ENCODE measurements at regions not wholly inside any gene's neighbourhood (a gene's known extent, or its start where the extent isn't known, plus 50 kb on each side); places are given as distances from the start of the nearest gene placed in this dataset.

DNA sequence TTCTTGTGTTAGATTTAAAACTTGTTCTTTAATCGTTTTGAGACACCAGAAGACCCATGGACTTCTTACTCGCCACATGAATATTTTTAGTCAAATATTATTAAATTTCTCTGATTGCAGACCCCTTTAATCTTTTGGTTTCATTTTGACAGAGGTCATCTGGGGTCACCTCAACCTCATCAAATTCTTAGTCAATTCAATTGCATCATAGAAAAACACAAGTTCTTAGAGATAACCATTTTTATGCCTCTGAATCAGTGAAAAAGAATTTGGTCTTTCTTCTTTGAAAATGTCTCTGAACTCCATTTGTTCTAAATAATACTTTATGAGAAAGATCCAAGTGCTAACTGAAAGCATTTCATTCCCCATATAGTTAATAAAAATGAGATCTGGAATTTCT lies 55.2 kb upstream of the CBLN4 start:
- no peak overlapping the region for H3K27ac ChIP-seq
- intact Hi-C loops (cut with DNase I), result no loop called here
- no peaks in the 10 kb centered on the region for H3K9me3 ChIP-seq
- H3K4me3 ChIP-seq, result no peak overlapping the region
- WGBS, result 71% methylated on average over 2 of the region's 2 CpGs
- H3K4me1 ChIP-seq (replicated peaks), result no peaks in the 10 kb centered on the region
- no peaks in the 10 kb centered on the region for H3K36me3 ChIP-seq
- no peak for DNase-seq (ENCODE audit: low spot score)
- TF ChIP-seq, protein P1, sequence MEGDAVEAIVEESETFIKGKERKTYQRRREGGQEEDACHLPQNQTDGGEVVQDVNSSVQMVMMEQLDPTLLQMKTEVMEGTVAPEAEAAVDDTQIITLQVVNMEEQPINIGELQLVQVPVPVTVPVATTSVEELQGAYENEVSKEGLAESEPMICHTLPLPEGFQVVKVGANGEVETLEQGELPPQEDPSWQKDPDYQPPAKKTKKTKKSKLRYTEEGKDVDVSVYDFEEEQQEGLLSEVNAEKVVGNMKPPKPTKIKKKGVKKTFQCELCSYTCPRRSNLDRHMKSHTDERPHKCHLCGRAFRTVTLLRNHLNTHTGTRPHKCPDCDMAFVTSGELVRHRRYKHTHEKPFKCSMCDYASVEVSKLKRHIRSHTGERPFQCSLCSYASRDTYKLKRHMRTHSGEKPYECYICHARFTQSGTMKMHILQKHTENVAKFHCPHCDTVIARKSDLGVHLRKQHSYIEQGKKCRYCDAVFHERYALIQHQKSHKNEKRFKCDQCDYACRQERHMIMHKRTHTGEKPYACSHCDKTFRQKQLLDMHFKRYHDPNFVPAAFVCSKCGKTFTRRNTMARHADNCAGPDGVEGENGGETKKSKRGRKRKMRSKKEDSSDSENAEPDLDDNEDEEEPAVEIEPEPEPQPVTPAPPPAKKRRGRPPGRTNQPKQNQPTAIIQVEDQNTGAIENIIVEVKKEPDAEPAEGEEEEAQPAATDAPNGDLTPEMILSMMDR (IDR thresholded peaks at IDR 0.05), result no peak
- no peak for TF ChIP-seq POLR2AphosphoS5 (IDR thresholded peaks at IDR 0.05)
- no peak for TF ChIP-seq POLR2A (IDR thresholded peaks at IDR 0.05)
- H3K27me3 ChIP-seq (replicated peaks; ENCODE audit: insufficient read depth), result no peaks in the 10 kb centered on the region

DNA sequence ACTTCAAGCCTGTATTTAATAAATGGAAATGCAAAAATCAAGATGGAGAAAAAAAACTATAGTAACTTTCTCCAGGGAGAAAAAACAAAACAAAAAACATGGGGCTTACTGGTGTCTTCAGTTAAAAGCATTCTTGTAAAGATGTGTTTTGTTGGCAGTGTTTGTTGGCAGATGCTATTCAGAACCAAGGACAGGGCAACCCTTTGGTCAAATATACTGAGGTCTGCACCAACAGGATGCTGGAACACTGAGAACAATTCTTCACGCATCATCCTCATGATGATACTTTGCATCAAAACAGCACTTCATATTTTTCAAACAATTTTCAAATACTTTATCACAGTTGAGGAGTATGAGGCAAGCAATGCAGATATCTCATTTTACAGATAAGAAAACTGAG lies 63.7 kb upstream of the CBLN4 start:
- TF ChIP-seq POLR2A (IDR thresholded peaks at IDR 0.05) (no peak), POLR2AphosphoS5 (IDR thresholded peaks at IDR 0.05) (no peak)
- TF ChIP-seq, protein P1 (IDR thresholded peaks at IDR 0.05), result no peak
- no peaks in the 10 kb centered on the region for H3K9me3 ChIP-seq
- H3K4me1 ChIP-seq (replicated peaks), result no peaks in the 10 kb centered on the region
- no peaks in the 10 kb centered on the region for H3K36me3 ChIP-seq
- no peak overlapping the region for H3K4me3 ChIP-seq
- intact Hi-C loops (cut with DNase I), result no loop called here
- no peak for DNase-seq (ENCODE audit: low spot score)
- no peaks in the 10 kb centered on the region for H3K27me3 ChIP-seq (replicated peaks; ENCODE audit: insufficient read depth)
- WGBS, result 71% methylated on average over 1 of the region's 1 CpG
- no peak overlapping the region for H3K27ac ChIP-seq

DNA sequence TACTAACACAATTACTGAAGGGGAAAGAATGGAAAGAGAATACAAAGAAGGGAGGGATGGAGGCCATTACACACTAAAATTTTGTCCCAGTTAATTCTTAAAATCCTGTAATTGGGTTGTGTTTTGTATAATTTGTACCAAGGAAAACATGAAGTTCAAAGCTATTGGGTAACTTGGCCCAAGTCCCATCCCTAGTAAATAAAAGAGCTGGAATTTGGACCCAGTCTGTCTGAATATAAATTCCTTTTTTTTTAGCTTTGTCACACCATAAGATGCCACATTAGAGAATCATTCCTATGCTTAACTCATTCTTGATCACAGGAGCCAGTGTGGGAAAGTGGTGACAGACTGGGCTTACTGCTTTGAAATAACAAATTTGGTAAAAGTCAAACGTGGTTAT lies 66.8 kb upstream of the CBLN4 start:
- Histone ChIP-seq H3K27ac (no peak overlapping the region), H3K4me3 (no peak overlapping the region), H3K4me1 (replicated peaks) (no peaks in the 10 kb centered on the region), H3K27me3 (replicated peaks; ENCODE audit: insufficient read depth) (no peaks in the 10 kb centered on the region), H3K9me3 (no peaks in the 10 kb centered on the region), H3K36me3 (no peaks in the 10 kb centered on the region)
- intact Hi-C loops (cut with DNase I), result no loop called here
- DNase-seq (ENCODE audit: low spot score), result no peak
- WGBS, result 60% methylated on average over 1 of the region's 1 CpG
- TF ChIP-seq POLR2AphosphoS5 (IDR thresholded peaks at IDR 0.05), result no peak
- no peak for TF ChIP-seq POLR2A (IDR thresholded peaks at IDR 0.05)
- TF ChIP-seq, protein P1 (IDR thresholded peaks at IDR 0.05), result no peak

DNA sequence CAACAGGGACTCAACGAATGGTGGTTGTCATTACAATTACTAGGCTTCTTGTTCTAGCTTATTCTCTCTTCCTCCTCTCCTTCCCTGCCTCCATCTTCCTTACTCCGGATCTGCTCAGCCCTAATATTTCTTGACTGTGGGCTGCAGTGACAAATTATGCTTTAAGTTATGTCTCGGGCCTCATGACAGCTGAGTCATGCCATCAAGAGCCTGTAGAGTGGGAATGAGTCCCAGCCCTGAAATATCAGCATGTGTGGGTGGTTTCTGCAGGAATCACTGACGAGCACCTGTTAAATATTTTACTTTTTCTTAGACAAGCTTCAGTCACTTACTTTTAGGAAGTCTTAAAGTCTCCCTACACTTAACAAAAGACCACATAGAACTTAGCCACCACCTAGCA lies 83.1 kb upstream of the CBLN4 start:
- H3K4me3 ChIP-seq, result no peak overlapping the region
- H3K27ac ChIP-seq, result no peak overlapping the region
- no peaks in the 10 kb centered on the region for H3K4me1 ChIP-seq (replicated peaks)
- no peak for DNase-seq (ENCODE audit: low spot score)
- H3K36me3 ChIP-seq, result no peaks in the 10 kb centered on the region
- 69% methylated on average over 4 of the region's 4 CpGs for WGBS
- H3K27me3 ChIP-seq (replicated peaks; ENCODE audit: insufficient read depth), result no peaks in the 10 kb centered on the region
- H3K9me3 ChIP-seq, result no peaks in the 10 kb centered on the region
- TF ChIP-seq POLR2AphosphoS5 (IDR thresholded peaks at IDR 0.05) (no peak), POLR2A (IDR thresholded peaks at IDR 0.05) (no peak)
- TF ChIP-seq, protein P1 (IDR thresholded peaks at IDR 0.05), result no peak
- intact Hi-C loops (cut with DNase I), result no loop called here

DNA sequence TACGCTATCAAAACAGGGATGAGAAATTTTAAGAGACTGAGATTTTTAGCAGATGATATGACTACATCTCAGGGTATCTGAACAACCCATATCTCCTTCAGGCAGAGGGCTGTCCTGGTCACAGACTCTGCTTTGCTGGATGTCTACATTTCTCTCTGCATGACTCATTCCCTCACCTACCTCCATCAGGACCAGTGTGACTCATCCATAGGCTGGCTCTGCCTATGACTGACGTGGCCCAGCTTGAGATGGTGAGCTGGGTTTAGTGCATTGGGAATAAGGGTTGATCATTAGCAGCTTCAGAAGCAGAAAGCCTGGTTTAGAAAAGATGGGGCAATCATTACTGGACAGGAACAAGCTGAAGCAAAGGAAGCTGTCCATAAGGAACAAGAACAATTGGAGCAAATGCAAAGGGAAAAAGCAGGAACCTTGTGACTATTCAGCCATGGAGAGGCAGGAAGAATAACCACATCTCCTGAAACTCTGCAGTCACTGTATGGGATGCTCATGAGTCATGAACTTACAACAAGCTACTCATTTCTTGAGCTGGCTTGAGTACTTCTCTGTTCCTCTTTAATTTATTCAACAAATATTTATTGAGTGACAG lies 86.4 kb upstream of the CBLN4 start:
- Histone ChIP-seq H3K27ac (no peak overlapping the region), H3K4me3 (no peak overlapping the region), H3K27me3 (replicated peaks; ENCODE audit: insufficient read depth) (no peaks in the 10 kb centered on the region), H3K36me3 (no peaks in the 10 kb centered on the region), H3K9me3 (no peaks in the 10 kb centered on the region), H3K4me1 (replicated peaks) (no peaks in the 10 kb centered on the region)
- DNase-seq (ENCODE audit: low spot score), result no peak
- 78% methylated on average over 2 of the region's 2 CpGs for WGBS
- intact Hi-C loops (cut with DNase I), result no loop called here
- TF ChIP-seq POLR2AphosphoS5 (IDR thresholded peaks at IDR 0.05), result no peak
- TF ChIP-seq POLR2A (IDR thresholded peaks at IDR 0.05), result no peak
- TF ChIP-seq, protein P1 (IDR thresholded peaks at IDR 0.05), result no peak
